Mesenchymal stem cell (in vitro differentiated cells and primary cell): ENCODE measurements at regions not wholly inside any gene's neighbourhood (a gene's known extent, or its start where the extent isn't known, plus 50 kb on each side); places are given as distances from the start of the nearest gene placed in this dataset.

ENCODE experiments used
- DNase-seq: peaks from one replicate; pipeline ENCODE4 v3.0.0-alpha.2; 2013
- H2AFZ ChIP-seq: one replicate; pipeline ENCODE4 v1.6.1; 2013; ENCODE audit warnings: low read depth, mild to moderate bottlenecking, control low read depth, inconsistent platforms, low read length, moderate library complexity
- H2AK5ac ChIP-seq: 2 replicates; pipeline ENCODE4 v1.6.1; 2013; ENCODE audit warnings: low read length, moderate library complexity, mild to moderate bottlenecking, inconsistent platforms; ENCODE audit not compliant: severe bottlenecking
- H2BK120ac ChIP-seq: one replicate; pipeline ENCODE4 v1.6.1; 2013; ENCODE audit warnings: low read depth, mild to moderate bottlenecking, inconsistent platforms, low read length, moderate library complexity
- H2BK12ac ChIP-seq, 2 experiments: one replicate each; pipeline ENCODE4 v1.6.1; 2013; ENCODE audit warnings: inconsistent platforms in 2 of 2, low read length in 2 of 2, mild to moderate bottlenecking in 2 of 2, moderate library complexity in 2 of 2, control low read depth in 1 of 2
- H2BK15ac ChIP-seq: one replicate; pipeline ENCODE4 v1.6.1; 2013; ENCODE audit warnings: mild to moderate bottlenecking, low read depth, inconsistent platforms; ENCODE audit not compliant: poor library complexity, severe bottlenecking
- H2BK5ac ChIP-seq: 2 replicates; pipeline ENCODE4 v1.6.1; 2013; ENCODE audit warnings: low read depth, mild to moderate bottlenecking, low read length, control low read depth, inconsistent platforms; ENCODE audit not compliant: poor library complexity, severe bottlenecking
- H3K14ac ChIP-seq, 2 experiments: one replicate each; pipeline ENCODE4 v1.6.1; 2013; ENCODE audit warnings: inconsistent platforms in 2 of 2, low read length in 2 of 2, control low read depth in 1 of 2, mild to moderate bottlenecking in 1 of 2, moderate library complexity in 1 of 2
- H3K18ac ChIP-seq, 2 experiments: one replicate each; pipeline ENCODE4 v1.6.1; 2013; ENCODE audit warnings: inconsistent platforms in 2 of 2, low read length in 2 of 2, control low read depth in 1 of 2, low read depth in 1 of 2, mild to moderate bottlenecking in 1 of 2
- H3K23ac ChIP-seq, 2 experiments: one replicate each; pipeline ENCODE4 v1.6.1; 2013; ENCODE audit warnings: inconsistent platforms in 2 of 2, low read length in 2 of 2, mild to moderate bottlenecking in 2 of 2, moderate library complexity in 2 of 2, control low read depth in 1 of 2
- H3K27ac ChIP-seq: 2 replicates; pipeline ENCODE4 v1.5.1; 2013; ENCODE audit warnings: mild to moderate bottlenecking, moderate library complexity, low read length, control low read depth, inconsistent platforms; ENCODE audit not compliant: poor library complexity, severe bottlenecking
- H3K27me3 ChIP-seq, 2 experiments: 2 replicates each; pipeline versions ENCODE4 v1.6.1 to v1.7.0; 2013; ENCODE audit warnings: low read length in 2 of 2, mild to moderate bottlenecking in 2 of 2, moderate library complexity in 2 of 2, control low read depth in 1 of 2, inconsistent platforms in 1 of 2; ENCODE audit not compliant: control insufficient read depth in 1 of 2, insufficient read depth in 1 of 2
- H3K36me3 ChIP-seq, 2 experiments: 2 replicates each; pipeline versions ENCODE4 v1.6.1 to v1.7.0; 2013; ENCODE audit warnings: low read length in 2 of 2, control low read depth in 1 of 2, inconsistent platforms in 1 of 2, low read depth in 1 of 2, mild to moderate bottlenecking in 1 of 2; ENCODE audit not compliant: insufficient read depth in 2 of 2, control insufficient read depth in 1 of 2
- H3K4ac ChIP-seq, 2 experiments: one replicate each; pipeline ENCODE4 v1.6.1; 2013; ENCODE audit warnings: inconsistent platforms in 2 of 2, low read length in 2 of 2, mild to moderate bottlenecking in 2 of 2, moderate library complexity in 2 of 2, control low read depth in 1 of 2, low read depth in 1 of 2
- H3K4me1 ChIP-seq: 2 replicates; pipeline ENCODE4 v1.6.1; 2013; ENCODE audit warnings: low read depth, low read length, control low read depth; ENCODE audit not compliant: control insufficient read depth, insufficient read depth
- H3K4me2 ChIP-seq: 2 replicates; pipeline ENCODE4 v1.6.1; 2013; ENCODE audit warnings: low read length, mild to moderate bottlenecking, inconsistent platforms; ENCODE audit not compliant: poor library complexity, severe bottlenecking
- H3K4me3 ChIP-seq, 2 experiments: 2 replicates each; pipeline versions ENCODE4 v1.5.1 to v1.7.0; 2013; ENCODE audit warnings: low read length in 2 of 2, mild to moderate bottlenecking in 2 of 2, control low read depth in 1 of 2, low read depth in 1 of 2; ENCODE audit not compliant: insufficient read depth in 1 of 2
- H3K79me1 ChIP-seq: replicated peaks from 2 replicates; pipeline ENCODE4 v1.6.1; 2013; ENCODE audit warnings: mild to moderate bottlenecking, control low read depth, low read length, inconsistent platforms; ENCODE audit not compliant: poor library complexity, severe bottlenecking
- H3K9ac ChIP-seq: 2 replicates; pipeline ENCODE4 v1.7.0; 2013; ENCODE audit warnings: mild to moderate bottlenecking, low read length, moderate library complexity
- H3K9me3 ChIP-seq: 2 replicates; pipeline ENCODE4 v1.7.0; 2013; ENCODE audit warnings: mild to moderate bottlenecking, low read length; ENCODE audit not compliant: control insufficient read depth
- H4K8ac ChIP-seq: one replicate; pipeline ENCODE4 v1.6.1; 2013; ENCODE audit warnings: inconsistent platforms, mild to moderate bottlenecking, low read length, moderate library complexity
- H4K91ac ChIP-seq: one replicate; pipeline ENCODE4 v1.6.1; 2013; ENCODE audit warnings: mild to moderate bottlenecking, low read length, inconsistent platforms
- WGBS: methylation state at CpG from one replicate; pipeline ENCODE4 v1.1.7; 2013; ENCODE audit warnings: mixed read lengths; 5-methylcytosine and 5-hydroxymethylcytosine counted together

GRCh38 chr14:65308536-65308935, 104.0 kb upstream of the FUT8 start:
- Histone ChIP-seq H2BK5ac (no peak overlapping the region), H3K9me3 (no peaks in the 10 kb centered on the region), H3K18ac (no peak overlapping the region), H2BK12ac (no peak overlapping the region), H2BK15ac (no peak overlapping the region), H4K8ac (no peak overlapping the region), H3K36me3 (no peaks in the 10 kb centered on the region), H3K4me3 (no peak overlapping the region), H2BK120ac (no peak overlapping the region), H3K23ac (no peak overlapping the region), H3K14ac (no peak overlapping the region), H3K4ac (no peak overlapping the region), H3K27me3 (no peaks in the 10 kb centered on the region), H4K91ac (no peak overlapping the region), H2AFZ (no peak overlapping the region), H3K4me1 (peaks cover 1% of the 10 kb centered on the region), H3K9ac (no peak overlapping the region), H3K4me2 (no peak overlapping the region), H2AK5ac (no peak overlapping the region), H3K79me1 (no peaks in the 10 kb centered on the region), H3K27ac (no peak overlapping the region)
- no peak for DNase-seq

- Histone ChIP-seq H2AFZ (no peak overlapping the region), H3K9ac (no peak overlapping the region), H3K27ac (no peak overlapping the region), H2AK5ac (no peak overlapping the region), H4K91ac (no peak overlapping the region), H3K4me1 (no peaks in the 10 kb centered on the region), H3K18ac (no peak overlapping the region), H3K36me3 (no peaks in the 10 kb centered on the region), H3K4me2 (no peak overlapping the region), H3K27me3 (no peaks in the 10 kb centered on the region), H2BK15ac (no peak overlapping the region), H2BK12ac (no peak overlapping the region), H3K9me3 (no peaks in the 10 kb centered on the region), H3K4me3 (no peak overlapping the region), H3K4ac (no peak overlapping the region), H2BK5ac (no peak overlapping the region), H3K23ac (no peak overlapping the region), H2BK120ac (no peak overlapping the region), H3K14ac (no peak overlapping the region), H3K79me1 (no peaks in the 10 kb centered on the region), H4K8ac (no peak overlapping the region)
- DNase-seq: no peak
- no CpG with 5 or more reads among the region's 2 CpGs for WGBS
These were observed 102.0 kb upstream of the FUT8 start for GRCh38 chr14:65310568-65310967.

- H2AK5ac ChIP-seq: no peak overlapping the region
- H3K9ac ChIP-seq: no peak overlapping the region
- no peaks in the 10 kb centered on the region for H3K36me3 ChIP-seq
- H3K18ac ChIP-seq: no peak overlapping the region
- H3K4ac ChIP-seq: no peak overlapping the region
- no peak overlapping the region for H2AFZ ChIP-seq
- no peak overlapping the region for H3K23ac ChIP-seq
- H3K4me2 ChIP-seq: no peak overlapping the region
- H3K4me3 ChIP-seq: no peak overlapping the region
- H3K27ac ChIP-seq: no peak overlapping the region
- no peak overlapping the region for H3K14ac ChIP-seq
- no peak overlapping the region for H2BK15ac ChIP-seq
- WGBS: 80% methylated on average over 5 of the region's 6 CpGs
- DNase-seq: no peak
- H3K4me1 ChIP-seq: no peaks in the 10 kb centered on the region
- H4K91ac ChIP-seq: no peak overlapping the region
- H3K27me3 ChIP-seq: no peaks in the 10 kb centered on the region
- H4K8ac ChIP-seq: no peak overlapping the region
- peaks cover 5% of the 10 kb centered on the region for H3K9me3 ChIP-seq
- H2BK120ac ChIP-seq: no peak overlapping the region
- H2BK12ac ChIP-seq: no peak overlapping the region
- H3K79me1 ChIP-seq: no peaks in the 10 kb centered on the region
- H2BK5ac ChIP-seq: no peak overlapping the region
These were observed 99.7 kb upstream of the FUT8 start for GRCh38 chr14:65312859-65313258.

- Histone ChIP-seq H3K23ac (no peak overlapping the region), H2BK12ac (no peak overlapping the region), H2BK5ac (no peak overlapping the region), H3K14ac (no peak overlapping the region), H2AFZ (no peak overlapping the region), H3K18ac (no peak overlapping the region), H3K9ac (no peak overlapping the region), H2BK120ac (no peak overlapping the region), H3K4ac (no peak overlapping the region), H3K4me1 (peaks cover 1% of the 10 kb centered on the region), H4K8ac (no peak overlapping the region), H2BK15ac (no peak overlapping the region), H3K36me3 (no peaks in the 10 kb centered on the region), H3K27me3 (no peaks in the 10 kb centered on the region), H3K4me3 (no peak overlapping the region), H3K27ac (no peak overlapping the region), H3K9me3 (peaks cover 5% of the 10 kb centered on the region), H4K91ac (no peak overlapping the region), H2AK5ac (no peak overlapping the region), H3K4me2 (no peak overlapping the region), H3K79me1 (no peaks in the 10 kb centered on the region)
- 93% methylated on average over 7 of the region's 7 CpGs for WGBS
- no peak for DNase-seq
These were observed 93.7 kb upstream of the FUT8 start for GRCh38 chr14:65318636-65319506.
